Thyroid gland (tissue), 4 donors: ENCODE measurements at regions not wholly inside any gene's neighbourhood (a gene's known extent, or its start where the extent isn't known, plus 50 kb on each side); places are given as distances from the start of the nearest gene placed in this dataset.

Source experiments
- POLR2A ChIP-seq, 2 donors: fragments of 450-650 bp; IDR thresholded peaks; one replicate each; pipeline ENCODE4 v1.6.1; 2017; ENCODE audit warnings: antibody characterized with exemption in 2 of 2, mild to moderate bottlenecking in 2 of 2, moderate library complexity in 1 of 2
- TF ChIP-seq, protein P1 (sequence below), 6 experiments: fragments of 200-600 bp in 3 of 6; fragments of 450-650 bp in 3 of 6; sonication (generic) in 3 of 6; IDR thresholded peaks; one replicate each; pipeline ENCODE4 v1.5.1; 2016 to 2019; ENCODE audit warnings: antibody characterized with exemption in 6 of 6, mild to moderate bottlenecking in 2 of 6, inconsistent platforms in 1 of 6, moderate library complexity in 1 of 6

GRCh38 chr2:107001062-107001461 lies 115.1 kb upstream of the ST6GAL2 start:
- TF ChIP-seq, protein P1, sequence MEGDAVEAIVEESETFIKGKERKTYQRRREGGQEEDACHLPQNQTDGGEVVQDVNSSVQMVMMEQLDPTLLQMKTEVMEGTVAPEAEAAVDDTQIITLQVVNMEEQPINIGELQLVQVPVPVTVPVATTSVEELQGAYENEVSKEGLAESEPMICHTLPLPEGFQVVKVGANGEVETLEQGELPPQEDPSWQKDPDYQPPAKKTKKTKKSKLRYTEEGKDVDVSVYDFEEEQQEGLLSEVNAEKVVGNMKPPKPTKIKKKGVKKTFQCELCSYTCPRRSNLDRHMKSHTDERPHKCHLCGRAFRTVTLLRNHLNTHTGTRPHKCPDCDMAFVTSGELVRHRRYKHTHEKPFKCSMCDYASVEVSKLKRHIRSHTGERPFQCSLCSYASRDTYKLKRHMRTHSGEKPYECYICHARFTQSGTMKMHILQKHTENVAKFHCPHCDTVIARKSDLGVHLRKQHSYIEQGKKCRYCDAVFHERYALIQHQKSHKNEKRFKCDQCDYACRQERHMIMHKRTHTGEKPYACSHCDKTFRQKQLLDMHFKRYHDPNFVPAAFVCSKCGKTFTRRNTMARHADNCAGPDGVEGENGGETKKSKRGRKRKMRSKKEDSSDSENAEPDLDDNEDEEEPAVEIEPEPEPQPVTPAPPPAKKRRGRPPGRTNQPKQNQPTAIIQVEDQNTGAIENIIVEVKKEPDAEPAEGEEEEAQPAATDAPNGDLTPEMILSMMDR (IDR thresholded peaks at IDR 0.05): no peak
- no peak for TF ChIP-seq POLR2A (IDR thresholded peaks at IDR 0.05)
